ENCODE measurements at regions not wholly inside any gene's neighbourhood (a gene's known extent, or its start where the extent isn't known, plus 50 kb on each side); places are given as distances from the start of the nearest gene placed in this dataset.
"Not testable (repeated sequence)": the region's sequence is repeated elsewhere in the genome, so short reads cannot be mapped to it uniquely, and the experiment has no call there.

GRCh38 chr3:139113993-139114375 is 69.3 kb upstream of the PRR23C start (continued):
- TF ChIP-seq, protein P1, sequence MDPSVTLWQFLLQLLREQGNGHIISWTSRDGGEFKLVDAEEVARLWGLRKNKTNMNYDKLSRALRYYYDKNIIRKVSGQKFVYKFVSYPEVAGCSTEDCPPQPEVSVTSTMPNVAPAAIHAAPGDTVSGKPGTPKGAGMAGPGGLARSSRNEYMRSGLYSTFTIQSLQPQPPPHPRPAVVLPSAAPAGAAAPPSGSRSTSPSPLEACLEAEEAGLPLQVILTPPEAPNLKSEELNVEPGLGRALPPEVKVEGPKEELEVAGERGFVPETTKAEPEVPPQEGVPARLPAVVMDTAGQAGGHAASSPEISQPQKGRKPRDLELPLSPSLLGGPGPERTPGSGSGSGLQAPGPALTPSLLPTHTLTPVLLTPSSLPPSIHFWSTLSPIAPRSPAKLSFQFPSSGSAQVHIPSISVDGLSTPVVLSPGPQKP (IDR thresholded peaks at IDR 0.05; ENCODE audit: borderline replicate concordance, low read depth, low read length) = no peak
- no peak for TF ChIP-seq FOS (IDR thresholded peaks at IDR 0.05; ENCODE audit: low read depth, low read length)
- TF ChIP-seq CHD1 (IDR thresholded peaks at IDR 0.05; ENCODE audit: low read depth, low read length) = no peak
- TF ChIP-seq MXI1 (IDR thresholded peaks at IDR 0.05; ENCODE audit: borderline replicate concordance, low read depth, low read length) = no peak
- TF ChIP-seq RCOR1 (IDR thresholded peaks at IDR 0.05; ENCODE audit: insufficient replicate concordance, low read length) = no peak

DNA sequence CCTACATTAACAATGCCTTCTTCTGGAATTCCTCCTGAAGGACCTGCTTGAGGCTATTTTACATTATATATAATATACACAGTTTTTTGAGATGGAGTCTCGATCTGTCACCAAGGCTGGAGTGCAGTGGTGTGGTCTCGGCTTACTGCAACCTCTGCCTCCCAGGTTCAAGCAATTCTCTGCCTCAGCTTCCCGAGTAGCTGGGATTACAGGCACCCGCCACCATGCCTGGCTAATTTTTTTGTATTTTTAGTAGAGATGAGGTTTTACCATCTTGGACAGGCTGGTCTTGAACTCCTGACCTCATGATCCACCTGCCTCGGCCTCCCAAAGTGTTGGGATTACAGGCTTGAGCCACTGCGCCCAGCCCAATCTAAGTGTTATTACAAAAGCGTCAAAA is 71.9 kb upstream of the PRR23C start:
- H2BK5ac ChIP-seq (ENCODE audit: low read depth, low read length, poor library complexity, severe bottlenecking); H2BK120ac ChIP-seq (ENCODE audit: low read depth, low read length); CTCF ChIA-PET; H3K4me2 ChIP-seq (ENCODE audit: low read depth, low read length); H2AK5ac ChIP-seq (ENCODE audit: low read depth, low read length); H4K5ac ChIP-seq (ENCODE audit: low read depth, low read length); H3K23ac ChIP-seq (ENCODE audit: low read depth, low read length); H3K4me3 ChIP-seq (ENCODE audit: insufficient read depth, low read depth, low read length); H3K4ac ChIP-seq (ENCODE audit: low read depth, low read length); H3K9ac ChIP-seq (ENCODE audit: low read depth, low read length); H3K36me3 ChIP-seq (ENCODE audit: control insufficient read depth, insufficient read depth, low read length); H2BK20ac ChIP-seq (ENCODE audit: low read depth, low read length); H3K18ac ChIP-seq (ENCODE audit: low read depth, low read length); H3K9me3 ChIP-seq (ENCODE audit: control insufficient read depth, insufficient read depth, low read length); intact Hi-C loops (cut with micrococcal nuclease); POLR2A ChIA-PET (ENCODE audit: unreplicated experiment); H4K20me1 ChIP-seq (ENCODE audit: insufficient read depth, low read length); H4K8ac ChIP-seq (ENCODE audit: low read depth in 2 of 2, low read length in 2 of 2); ATAC-seq (ENCODE audit: low read depth); dilution Hi-C loops (cut with HindIII; ENCODE audit: low sequenced_read_pairs, unreplicated experiment); H4K91ac ChIP-seq (ENCODE audit: insufficient read depth, low read depth, low read length); H3K27me3 ChIP-seq (ENCODE audit: control insufficient read depth, insufficient read depth, low read length); BruUV-seq (replicated peaks); H3K14ac ChIP-seq (replicated peaks; ENCODE audit: low read depth, low read length); DNase-seq; H3K79me1 ChIP-seq (ENCODE audit: low read depth in 1 of 2, low read length in 2 of 2); H2AK9ac ChIP-seq (replicated peaks; ENCODE audit: low read depth, low read length, poor library complexity); H2AFZ ChIP-seq (replicated peaks; ENCODE audit: low read length, poor library complexity); H3K27ac ChIP-seq (ENCODE audit: insufficient read depth, low read length); H2BK15ac ChIP-seq (ENCODE audit: low read depth, low read length); H3K56ac ChIP-seq (ENCODE audit: extremely low read depth, insufficient read depth, low read length): not testable (repeated sequence)
- peaks cover 25% of the 10 kb centered on the region for H3K4me1 ChIP-seq (ENCODE audit: control insufficient read depth, insufficient read depth, low read length)
- H3K9me1 ChIP-seq (ENCODE audit: insufficient read depth, low read length) = peaks cover 38% of the 10 kb centered on the region
- no CpG with 5 or more reads among the region's 7 CpGs for WGBS, 2 experiments (ENCODE audit: extremely low coverage in 2 of 2, insufficient read length in 1 of 2)
- in situ Hi-C loops (cut with MboI; ENCODE audit: low sequenced_read_pairs) = loop anchor here (10.0 kb wide), 1 partner anchor 182 kb away; no protein-coding TSS in a partner anchor

All from IMR-90 (cell line).